Endothelial cell of umbilical vein (primary cell): ENCODE measurements at regions not wholly inside any gene's neighbourhood (a gene's known extent, or its start where the extent isn't known, plus 50 kb on each side); places are given as distances from the start of the nearest gene placed in this dataset.

Experiments used
- BruUV-seq: library from RNA; stranded (reverse); fragments of 400-500 nt; replicated peaks from 2 replicates; lab custom pipeline; 2021; lab: Mats Ljungman, UMichigan
- CTCF ChIA-PET: fragments of 300-600, 350-600 bp; sonication (Branson Sonifier 250); formaldehyde crosslinking; loops from one replicate; lab custom pipeline; 2021; ENCODE audit warnings: antibody characterized with exemption, inconsistent platforms; lab: Charles Lee
- POLR2A ChIA-PET: fragments of 300-600, 350-600 bp; sonication (Branson Sonifier 250); formaldehyde crosslinking; loops from one replicate; lab custom pipeline; 2021; ENCODE audit warnings: antibody characterized with exemption, inconsistent platforms; lab: Charles Lee
- DNase-seq: peaks from one replicate; pipeline ENCODE4 v3.0.0-alpha.2; 2011; ENCODE audit warnings: low read depth, low spot score
- FAIRE-seq: peaks from 2 replicates; lab custom pipeline; 2011; peaks lifted over from hg19 to GRCh38; lab: Jason Lieb, UNC
- H2AFZ ChIP-seq: 2 replicates; pipeline ENCODE4 v1.6.0; 2012; ENCODE audit warnings: low read depth, low read length, control low read depth, inconsistent platforms
- H3K27ac ChIP-seq: 2 replicates; pipeline ENCODE4 v1.5.1; 2011; ENCODE audit warnings: low read depth, mild to moderate bottlenecking, control low read depth, low read length, moderate library complexity; ENCODE audit not compliant: insufficient read depth
- H3K27me3 ChIP-seq, 2 experiments: 2 replicates each; pipeline versions ENCODE4 v1.6.0 to v1.6.1; 2011; ENCODE audit warnings: low read length in 2 of 2, mixed read lengths in 1 of 2; ENCODE audit not compliant: control insufficient read depth in 2 of 2, insufficient read depth in 2 of 2
- H3K36me3 ChIP-seq, 2 experiments: 2 replicates in 1 of 2; 3 replicates in 1 of 2; pipeline ENCODE4 v1.5.1; 2011; ENCODE audit warnings: low read length in 2 of 2, mild to moderate bottlenecking in 1 of 2, moderate library complexity in 1 of 2; ENCODE audit not compliant: control insufficient read depth in 2 of 2, insufficient read depth in 2 of 2; ENCODE audit errors: extremely low read depth in 1 of 2
- H3K4me1 ChIP-seq: 3 replicates; pipeline ENCODE4 v1.5.1; 2011; ENCODE audit warnings: mild to moderate bottlenecking, low read length; ENCODE audit not compliant: control insufficient read depth, insufficient read depth; ENCODE audit errors: extremely low read depth
- H3K4me2 ChIP-seq: 2 replicates; pipeline ENCODE4 v1.6.1; 2011; ENCODE audit warnings: low read length, control low read depth, mixed read lengths; ENCODE audit not compliant: insufficient read depth
- H3K4me3 ChIP-seq, 3 experiments: fragments of 200-600 bp in 1 of 3; sonication (generic), shearing (Covaris generic) in 1 of 3; replicated peaks in 1 of 3; 2 replicates each; pipeline ENCODE4 v1.5.1; 2011 to 2016; ENCODE audit warnings: control low read depth in 3 of 3, low read length in 3 of 3, mild to moderate bottlenecking in 2 of 3, inconsistent platforms in 1 of 3, low read depth in 1 of 3, moderate library complexity in 1 of 3; ENCODE audit not compliant: insufficient read depth in 1 of 3
- H3K79me2 ChIP-seq: 2 replicates; pipeline ENCODE4 v1.6.0; 2012; ENCODE audit warnings: low read length, inconsistent platforms; ENCODE audit not compliant: control insufficient read depth, insufficient read depth
- H3K9ac ChIP-seq: replicated peaks from 2 replicates; pipeline ENCODE3; 2011; ENCODE audit warnings: low read length, control low read depth; ENCODE audit not compliant: insufficient read depth; ENCODE audit errors: extremely low read depth
- H3K9me1 ChIP-seq: replicated peaks from 3 replicates; pipeline ENCODE4 v1.6.0; 2011; ENCODE audit warnings: mild to moderate bottlenecking, low read length; ENCODE audit not compliant: control insufficient read depth, insufficient read depth; ENCODE audit errors: extremely low read depth
- H3K9me3 ChIP-seq: replicated peaks from 2 replicates; pipeline ENCODE4 v1.5.1; 2012; ENCODE audit warnings: low read length, inconsistent platforms; ENCODE audit not compliant: control insufficient read depth, insufficient read depth
- H4K20me1 ChIP-seq: replicated peaks from 2 replicates; pipeline ENCODE3; 2011; ENCODE audit warnings: mild to moderate bottlenecking, low read length; ENCODE audit not compliant: control insufficient read depth, insufficient read depth; ENCODE audit errors: extremely low read depth
- CTCF ChIP-seq, 2 donors: IDR thresholded peaks; 1 replicate in 1 of 2; 2 replicates in 1 of 2; pipeline ENCODE4 v1.5.1; 2011; ENCODE audit warnings: low read length in 2 of 2, mild to moderate bottlenecking in 2 of 2, moderate library complexity in 2 of 2, control low read depth in 1 of 2, inconsistent platforms in 1 of 2, low read depth in 1 of 2; ENCODE audit not compliant: insufficient read depth in 1 of 2; ENCODE audit errors: extremely low read depth in 1 of 2
- EZH2 ChIP-seq: IDR thresholded peaks from 2 replicates; pipeline ENCODE4 v1.6.1; 2012; ENCODE audit warnings: borderline replicate concordance, low read depth, mild to moderate bottlenecking, moderate library complexity, low read length, inconsistent platforms; ENCODE audit not compliant: severe bottlenecking
- FOS ChIP-seq: IDR thresholded peaks from 2 replicates; pipeline ENCODE4 v1.6.1; 2011; ENCODE audit warnings: mild to moderate bottlenecking, low read length, moderate library complexity, borderline replicate concordance; ENCODE audit not compliant: insufficient read depth
- GATA2 ChIP-seq: IDR thresholded peaks from 2 replicates; pipeline ENCODE4 v1.7.0; 2011; ENCODE audit warnings: low read depth, mild to moderate bottlenecking, moderate library complexity, mixed read lengths, low read length; ENCODE audit not compliant: insufficient read length, insufficient read depth
- JUN ChIP-seq: IDR thresholded peaks from 2 replicates; pipeline ENCODE4 v1.6.1; 2011; ENCODE audit warnings: borderline replicate concordance, low read depth; ENCODE audit not compliant: insufficient read length, insufficient read depth
- MYC ChIP-seq: IDR thresholded peaks from one replicate; pipeline ENCODE4 v1.6.1; 2011; ENCODE audit warnings: mild to moderate bottlenecking, low read depth, low read length
- POLR2A ChIP-seq: IDR thresholded peaks from 2 replicates; pipeline ENCODE4 v1.6.1; 2012; ENCODE audit warnings: low read depth, mild to moderate bottlenecking, control low read depth, low read length
- POLR2AphosphoS5 ChIP-seq: IDR thresholded peaks from 2 replicates; pipeline ENCODE4 v1.6.1; 2012; ENCODE audit warnings: low read depth, mild to moderate bottlenecking, control low read depth, low read length, moderate library complexity; ENCODE audit not compliant: insufficient read depth
- dilution Hi-C: fragments of 300-500 bp; cut with MboI; formaldehyde crosslinking; loops from one replicate; pipeline ENCODE4 v1.15.0; 2019; ENCODE audit warnings: low sequenced_read_pairs; ENCODE audit not compliant: extremely low pct_ligation_motif_present
- intact Hi-C: fragments of 100-400 bp; cut with micrococcal nuclease; formaldehyde crosslinking; loops from one replicate; pipeline ENCODE4 v1.10.0; 2022
- TF ChIP-seq, protein P1 (sequence below): IDR thresholded peaks from 2 replicates; pipeline ENCODE4 v1.6.1; 2011; ENCODE audit not compliant: insufficient read depth, insufficient read length

DNA sequence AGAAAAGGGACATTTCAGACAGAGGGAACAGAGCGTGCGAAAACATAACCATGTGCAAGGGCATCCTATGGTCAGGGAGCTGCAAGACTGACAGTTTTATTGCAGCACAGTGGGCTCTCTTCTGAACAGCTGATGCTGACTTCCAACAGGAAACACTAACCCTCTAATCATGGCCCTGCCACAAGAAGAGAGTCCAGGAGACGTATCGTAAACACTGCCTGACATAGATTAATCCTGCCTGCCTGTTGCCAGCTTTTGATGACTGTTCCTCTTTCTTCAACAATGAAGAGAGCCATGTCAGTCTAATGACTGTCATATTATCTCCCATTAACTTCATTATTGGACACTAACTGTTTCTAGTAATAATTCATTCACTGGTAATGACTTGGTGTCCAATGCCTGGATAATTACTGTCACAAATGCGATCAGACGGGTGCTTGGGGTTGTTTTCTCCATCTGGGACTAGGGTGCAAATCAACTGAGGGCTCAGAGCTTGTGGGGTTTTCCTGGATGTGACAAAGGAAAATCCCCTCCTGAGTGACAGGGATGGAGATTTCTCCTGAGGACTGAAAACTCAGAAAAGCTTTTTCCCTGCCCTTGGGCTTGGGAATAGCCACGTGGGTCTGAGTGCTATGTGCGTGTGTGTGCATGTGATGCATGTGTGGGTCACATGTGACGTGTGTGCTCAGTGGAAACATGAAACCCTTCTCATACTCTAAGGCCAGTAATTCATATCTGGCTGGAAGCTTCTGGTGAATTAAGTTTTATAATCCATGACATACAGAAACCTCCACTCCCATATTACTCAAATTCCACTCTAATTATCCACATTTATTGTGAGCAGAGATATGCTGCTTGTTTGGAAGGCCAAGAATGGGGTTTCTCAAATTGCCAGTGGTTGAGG is 144.0 kb upstream of the PLXNA2 start:
- Histone ChIP-seq H2AFZ (no peak overlapping the region), H3K9ac (no peak overlapping the region), H3K4me3 (no peak overlapping the region), H3K27me3 (no peaks in the 10 kb centered on the region), H3K36me3 (no peaks in the 10 kb centered on the region), H3K4me2 (no peak overlapping the region), H3K9me1 (no peaks in the 10 kb centered on the region), H4K20me1 (no peaks in the 10 kb centered on the region), H3K79me2 (no peaks in the 10 kb centered on the region), H3K27ac (no peak overlapping the region), H3K4me1 (no peaks in the 10 kb centered on the region), H3K9me3 (no peaks in the 10 kb centered on the region)
- ChIA-PET POLR2A (no interaction called here), CTCF (no interaction called here)
- DNase-seq = no peak
- FAIRE-seq = no peak
- no peak for TF ChIP-seq EZH2
- no peak for TF ChIP-seq MYC
- TF ChIP-seq JUN = no peak
- TF ChIP-seq, protein P1, sequence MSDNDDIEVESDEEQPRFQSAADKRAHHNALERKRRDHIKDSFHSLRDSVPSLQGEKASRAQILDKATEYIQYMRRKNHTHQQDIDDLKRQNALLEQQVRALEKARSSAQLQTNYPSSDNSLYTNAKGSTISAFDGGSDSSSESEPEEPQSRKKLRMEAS = no peak
- TF ChIP-seq POLR2AphosphoS5 = no peak
- no peak for TF ChIP-seq POLR2A
- TF ChIP-seq FOS = no peak
- no peak for TF ChIP-seq GATA2
- no peak for TF ChIP-seq CTCF (IDR thresholded peaks at IDR 0.05; ENCODE audit: extremely low read depth in 1 of 2, insufficient read depth in 1 of 2, low read depth in 1 of 2, low read length in 2 of 2)
- no TSS peak for BruUV-seq
- dilution Hi-C loops (no loop called here), intact Hi-C loops (no loop called here)
